ENCODE measurements at regions not wholly inside any gene's neighbourhood (a gene's known extent, or its start where the extent isn't known, plus 50 kb on each side); places are given as distances from the start of the nearest gene placed in this dataset.

DNA sequence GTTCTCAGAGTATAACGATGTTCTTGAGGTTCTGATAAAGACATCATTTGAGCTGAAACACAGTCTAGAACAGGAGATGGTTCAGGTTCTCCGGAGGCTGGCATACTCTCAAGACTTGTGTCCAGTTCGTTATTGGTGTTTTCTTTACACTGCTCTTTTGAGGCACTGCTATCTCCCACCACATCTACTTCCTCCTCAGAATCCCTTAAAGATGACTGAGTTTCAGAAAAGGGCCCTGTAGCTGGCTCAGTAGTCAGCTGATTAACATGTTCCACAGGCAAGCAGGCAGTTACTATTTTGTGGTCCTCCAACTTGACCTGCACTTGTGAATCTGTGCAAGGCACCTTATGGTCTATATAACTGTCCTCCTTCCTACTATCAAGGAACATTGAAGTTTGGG is 50.2 kb downstream of the ZZZ3 start:
- H3K4me3 ChIP-seq: no peak overlapping the region
- no peaks in the 10 kb centered on the region for H3K9me3 ChIP-seq
- no peaks in the 10 kb centered on the region for H3K4me1 ChIP-seq
- peaks cover 79% of the 10 kb centered on the region for H3K36me3 ChIP-seq
- no peak overlapping the region for H3K4me2 ChIP-seq
- no peaks in the 10 kb centered on the region for H3K27me3 ChIP-seq
- no peak for TF ChIP-seq Cebpa-rat (IDR thresholded peaks at IDR 0.05)
- H3K27ac ChIP-seq: no peak overlapping the region
- H4K20me1 ChIP-seq: no peaks in the 10 kb centered on the region
- H3K9ac ChIP-seq: no peak overlapping the region

- Histone ChIP-seq H3K9ac (no peak overlapping the region), H3K4me1 (no peaks in the 10 kb centered on the region), H3K27ac (no peak overlapping the region), H3K9me3 (no peaks in the 10 kb centered on the region), H3K36me3 (peaks cover 76% of the 10 kb centered on the region), H3K4me2 (no peak overlapping the region), H3K27me3 (no peaks in the 10 kb centered on the region), H4K20me1 (no peaks in the 10 kb centered on the region), H3K4me3 (no peak overlapping the region)
- TF ChIP-seq Cebpa-rat (IDR thresholded peaks at IDR 0.05): no peak
These were observed 50.7 kb downstream of the ZZZ3 start for GRCh38 chr1:77631751-77632150.

- Histone ChIP-seq H3K4me3 (no peak overlapping the region), H3K27me3 (no peaks in the 10 kb centered on the region), H3K27ac (no peak overlapping the region), H3K9me3 (no peaks in the 10 kb centered on the region), H3K4me2 (no peak overlapping the region), H3K9ac (no peak overlapping the region), H4K20me1 (no peaks in the 10 kb centered on the region), H3K36me3 (peaks cover 75% of the 10 kb centered on the region), H3K4me1 (no peaks in the 10 kb centered on the region)
- TF ChIP-seq Cebpa-rat (IDR thresholded peaks at IDR 0.05): no peak
These were observed 51.2 kb downstream of the ZZZ3 start for GRCh38 chr1:77631302-77631701.

DNA sequence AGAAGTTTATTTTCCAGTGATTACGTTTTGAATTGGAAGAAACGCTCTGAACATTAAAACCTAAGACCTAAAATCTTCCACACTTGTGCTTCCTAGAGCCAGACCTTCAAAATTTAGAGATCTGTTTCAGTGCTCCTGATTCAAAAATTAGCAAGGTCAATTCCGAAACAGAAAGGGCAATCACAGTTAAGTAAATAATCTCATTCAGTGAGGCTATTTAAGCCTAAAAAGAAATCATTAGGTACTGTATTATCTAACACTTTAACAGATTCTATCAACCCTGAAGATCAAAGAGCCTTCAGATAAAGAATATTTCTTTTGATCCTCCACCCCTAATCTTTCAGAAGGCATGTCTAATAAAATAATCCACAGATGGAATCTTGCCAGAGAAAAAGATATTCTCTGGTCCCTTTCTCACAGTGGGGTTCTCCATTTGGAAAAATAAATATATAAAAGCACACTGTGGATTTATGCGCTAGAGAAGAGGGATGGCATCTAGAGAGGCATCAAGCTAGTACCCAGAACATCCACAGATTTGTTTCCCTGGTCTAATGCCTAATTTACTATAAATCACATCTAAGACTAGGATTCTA is 54.4 kb downstream of the ZZZ3 start:
- Histone ChIP-seq H3K36me3 (peaks cover 72% of the 10 kb centered on the region), H3K4me3 (no peak overlapping the region), H3K4me2 (no peak overlapping the region), H3K27ac (no peak overlapping the region), H3K9ac (no peak overlapping the region), H3K4me1 (no peaks in the 10 kb centered on the region), H3K9me3 (no peaks in the 10 kb centered on the region), H4K20me1 (no peaks in the 10 kb centered on the region), H3K27me3 (no peaks in the 10 kb centered on the region)
- TF ChIP-seq Cebpa-rat (IDR thresholded peaks at IDR 0.05): no peak

DNA sequence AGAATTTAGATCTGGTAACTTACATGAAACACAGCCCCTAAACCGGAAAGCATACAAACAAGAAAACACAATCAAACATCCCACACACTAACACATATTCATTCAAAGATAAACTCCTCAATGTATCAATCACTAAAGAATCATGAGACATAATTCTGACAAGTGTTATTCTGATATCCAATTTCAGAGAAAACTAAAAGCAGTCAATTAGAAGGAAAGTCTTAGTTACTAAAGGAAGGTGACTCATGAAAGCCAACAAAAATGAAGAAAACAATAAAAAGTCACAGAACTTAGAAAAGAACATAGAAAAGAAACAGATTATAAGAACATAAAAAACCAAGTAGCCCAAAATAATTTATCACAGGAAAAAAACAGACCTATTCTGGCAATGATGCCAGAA is 57.2 kb downstream of the ZZZ3 start:
- no peak for TF ChIP-seq Cebpa-rat (IDR thresholded peaks at IDR 0.05)
- Histone ChIP-seq H3K36me3 (peaks cover 68% of the 10 kb centered on the region), H4K20me1 (no peaks in the 10 kb centered on the region), H3K9ac (no peak overlapping the region), H3K4me3 (no peak overlapping the region), H3K9me3 (no peaks in the 10 kb centered on the region), H3K27me3 (no peaks in the 10 kb centered on the region), H3K27ac (no peak overlapping the region), H3K4me2 (no peak overlapping the region), H3K4me1 (peaks cover 8% of the 10 kb centered on the region)

DNA sequence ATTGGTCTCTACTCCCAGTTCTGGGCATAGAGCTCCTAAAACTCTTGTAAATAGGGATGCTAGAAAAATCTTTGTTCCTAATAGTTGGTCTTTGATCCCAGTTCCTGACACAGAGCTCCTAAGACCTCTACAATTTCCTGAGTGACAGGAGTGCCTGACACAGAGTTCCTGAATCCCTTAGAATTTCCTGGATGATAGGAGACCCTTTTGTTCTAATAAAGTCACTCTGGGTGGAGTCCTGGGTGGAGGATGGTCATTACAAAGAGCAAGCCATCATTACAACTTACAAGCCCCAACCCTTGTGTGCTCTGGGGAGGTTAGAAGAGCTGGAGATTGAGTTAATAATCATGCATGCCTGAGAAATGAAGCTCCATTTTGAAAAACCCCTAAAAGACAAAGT is 58.4 kb downstream of the ZZZ3 start:
- H3K4me1 ChIP-seq: peaks cover 9% of the 10 kb centered on the region
- H3K27ac ChIP-seq: no peak overlapping the region
- no peaks in the 10 kb centered on the region for H4K20me1 ChIP-seq
- H3K27me3 ChIP-seq: no peaks in the 10 kb centered on the region
- peaks cover 59% of the 10 kb centered on the region for H3K36me3 ChIP-seq
- TF ChIP-seq Cebpa-rat (IDR thresholded peaks at IDR 0.05): no peak
- no peak overlapping the region for H3K4me2 ChIP-seq
- no peaks in the 10 kb centered on the region for H3K9me3 ChIP-seq
- no peak overlapping the region for H3K4me3 ChIP-seq
- H3K9ac ChIP-seq: no peak overlapping the region

GRCh38 chr1:77623066-77623465 is 59.4 kb downstream of the ZZZ3 start:
- no peak overlapping the region for H3K4me3 ChIP-seq
- no peak overlapping the region for H3K9ac ChIP-seq
- TF ChIP-seq Cebpa-rat (IDR thresholded peaks at IDR 0.05): no peak
- no peaks in the 10 kb centered on the region for H3K27me3 ChIP-seq
- peaks cover 52% of the 10 kb centered on the region for H3K36me3 ChIP-seq
- H4K20me1 ChIP-seq: no peaks in the 10 kb centered on the region
- H3K4me1 ChIP-seq: peaks cover 9% of the 10 kb centered on the region
- no peaks in the 10 kb centered on the region for H3K9me3 ChIP-seq
- no peak overlapping the region for H3K27ac ChIP-seq
- no peak overlapping the region for H3K4me2 ChIP-seq

DNA sequence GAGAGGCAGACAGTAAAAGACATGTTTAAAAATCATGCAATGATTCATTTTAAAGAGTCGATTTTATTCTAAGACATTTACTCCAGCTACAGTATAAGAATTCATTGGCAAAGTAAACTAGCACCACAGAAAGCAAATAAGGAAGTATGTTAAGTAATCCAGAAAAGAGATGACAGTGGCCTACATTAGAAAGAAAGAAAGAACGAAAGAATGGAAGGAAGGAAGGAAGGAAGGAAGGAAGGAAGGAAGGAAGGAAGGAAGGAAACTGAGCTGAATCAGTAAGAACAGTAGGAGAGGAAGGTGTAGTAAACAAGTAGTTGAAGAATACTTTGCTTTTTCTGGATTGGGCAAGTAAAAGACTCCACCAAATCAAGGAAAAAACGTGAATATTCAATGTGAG is 62.2 kb downstream of the ZZZ3 start:
- peak overlapping the region; percentile 28 for H3K4me2 ChIP-seq
- H3K4me1 ChIP-seq: peaks cover 9% of the 10 kb centered on the region
- no peaks in the 10 kb centered on the region for H3K27me3 ChIP-seq
- no peak for TF ChIP-seq Cebpa-rat (IDR thresholded peaks at IDR 0.05)
- no peaks in the 10 kb centered on the region for H3K9me3 ChIP-seq
- H3K9ac ChIP-seq: no peak overlapping the region
- H3K27ac ChIP-seq: no peak overlapping the region
- no peak overlapping the region for H3K4me3 ChIP-seq
- H3K36me3 ChIP-seq: peaks cover 55% of the 10 kb centered on the region
- no peaks in the 10 kb centered on the region for H4K20me1 ChIP-seq

GRCh38 chr1:77614037-77614436 is 68.4 kb downstream of the ZZZ3 start:
- Histone ChIP-seq H3K4me3 (no peak overlapping the region), H3K9me3 (peaks cover 26% of the 10 kb centered on the region), H3K27ac (no peak overlapping the region), H3K4me1 (no peaks in the 10 kb centered on the region), H3K36me3 (peaks cover 36% of the 10 kb centered on the region), H4K20me1 (no peaks in the 10 kb centered on the region), H3K4me2 (no peak overlapping the region), H3K9ac (no peak overlapping the region), H3K27me3 (no peaks in the 10 kb centered on the region)
- TF ChIP-seq Cebpa-rat (IDR thresholded peaks at IDR 0.05): no peak

Measured in BLaER1 (cell line).